ENCODE measurements at regions not wholly inside any gene's neighbourhood (a gene's known extent, or its start where the extent isn't known, plus 50 kb on each side); places are given as distances from the start of the nearest gene placed in this dataset.
"Not testable (repeated sequence)": the region's sequence is repeated elsewhere in the genome, so short reads cannot be mapped to it uniquely, and the experiment has no call there.

GRCh38 chr7:97449448-97449847 lies 282.4 kb upstream of the TAC1 start:
- H3K4me3 ChIP-seq (ENCODE audit: extremely low read depth in 1 of 4, insufficient read depth in 2 of 4, low read depth in 3 of 4, low read length in 4 of 4); H3K14ac ChIP-seq (ENCODE audit: insufficient read length); H3K79me1 ChIP-seq (ENCODE audit: low read depth, low read length); CTCF ChIA-PET (ENCODE audit: partially characterized antibody); DNase-seq (ENCODE audit: low read depth in 1 of 2, low spot score in 2 of 2); H4K8ac ChIP-seq (ENCODE audit: extremely low read depth, insufficient read depth, low read length); H2BK12ac ChIP-seq (ENCODE audit: low read depth, low read length); H4K5ac ChIP-seq (ENCODE audit: insufficient read length, low read depth, low read length); H3K36me3 ChIP-seq (ENCODE audit: control insufficient read depth in 2 of 4, insufficient read depth in 4 of 4, low read length in 3 of 4); H2BK20ac ChIP-seq (ENCODE audit: low read length); H3K27me3 ChIP-seq (replicated peaks in 1 of 4; ENCODE audit: control insufficient read depth in 3 of 4, extremely low read depth in 1 of 4, insufficient read depth in 3 of 4, low read length in 3 of 4); H2AFZ ChIP-seq (ENCODE audit: low read length); H4K20me1 ChIP-seq (replicated peaks in 1 of 2; ENCODE audit: control insufficient read depth in 1 of 2, insufficient read depth in 2 of 2, low read length in 2 of 2); POLR2A ChIA-PET (ENCODE audit: partially characterized antibody); H3K4me1 ChIP-seq (replicated peaks in 1 of 4; ENCODE audit: control insufficient read depth in 3 of 4, insufficient read depth in 4 of 4, low read length in 3 of 4); H2AK5ac ChIP-seq (ENCODE audit: low read depth, low read length); H3K23ac ChIP-seq (ENCODE audit: insufficient read length); FAIRE-seq; H3K79me2 ChIP-seq (ENCODE audit: control insufficient read depth in 1 of 2, insufficient read depth in 2 of 2, low read length in 2 of 2); H3K4me2 ChIP-seq (ENCODE audit: insufficient read depth in 1 of 2, low read depth in 2 of 2, low read length in 2 of 2); H3K9ac ChIP-seq (replicated peaks in 1 of 4; ENCODE audit: extremely low read depth in 1 of 4, low read depth in 3 of 4, low read length in 3 of 4); H2BK5ac ChIP-seq (ENCODE audit: low read depth, low read length); H3K23me2 ChIP-seq (ENCODE audit: low read depth, low read length); H2BK120ac ChIP-seq (replicated peaks; ENCODE audit: low read depth, low read length); H3K18ac ChIP-seq (ENCODE audit: extremely low read depth, low read length); H3K4ac ChIP-seq (replicated peaks; ENCODE audit: insufficient read length, low read depth, low read length); H3K56ac ChIP-seq (replicated peaks; ENCODE audit: insufficient read length, low read depth, low read length); H3K27ac ChIP-seq (ENCODE audit: low read depth, low read length); H3K9me3 ChIP-seq (ENCODE audit: insufficient read depth in 2 of 2, low read depth in 1 of 2, low read length in 1 of 2); H2BK15ac ChIP-seq (ENCODE audit: low read length); H4K91ac ChIP-seq (replicated peaks; ENCODE audit: insufficient read length, low read length): not testable (repeated sequence)
- WGBS, 2 experiments (ENCODE audit: extremely low coverage in 1 of 2, insufficient coverage in 1 of 2, insufficient read length in 1 of 2, insufficient replicate concordance in 2 of 2, low coverage in 1 of 2, low lambda C conversion rate in 2 of 2, missing lambda C conversion rate in 1 of 2), result 91% methylated on average over 3 of the region's 3 CpGs; no CpG with 5 or more reads in 1 of the 2 experiments
